ENCODE measurements at regions not wholly inside any gene's neighbourhood (a gene's known extent, or its start where the extent isn't known, plus 50 kb on each side); places are given as distances from the start of the nearest gene placed in this dataset.
"Not testable (repeated sequence)": the region's sequence is repeated elsewhere in the genome, so short reads cannot be mapped to it uniquely, and the experiment has no call there.

DNA sequence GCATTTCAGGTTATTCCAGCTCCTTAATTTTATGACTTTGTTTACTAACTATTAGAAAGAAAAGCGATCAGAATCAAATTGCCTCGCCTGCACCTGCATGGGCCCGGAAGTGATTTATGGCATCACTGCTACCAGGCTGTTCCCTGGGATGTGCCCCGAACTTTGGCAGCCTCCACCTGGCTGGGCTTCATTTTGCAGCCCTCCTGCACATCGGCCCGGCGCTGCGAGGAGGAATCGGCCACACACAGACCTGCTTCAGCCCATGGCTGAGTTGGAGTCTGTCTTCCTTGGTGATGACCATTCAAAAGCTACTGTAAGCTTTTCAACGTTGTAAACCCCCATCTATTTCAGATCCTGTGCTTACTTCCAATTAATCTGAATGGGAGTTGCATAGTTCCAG is 638.0 kb downstream of the RNF144A start:
- Histone ChIP-seq H3K36me3 (no peaks in the 10 kb centered on the region), H3K4me3 (no peak overlapping the region), H3K27me3 (replicated peaks; ENCODE audit: insufficient read depth) (no peaks in the 10 kb centered on the region), H3K4me1 (ENCODE audit: control insufficient read depth in 1 of 2, low read depth in 2 of 2) (no peaks in the 10 kb centered on the region), H3K27ac (no peak overlapping the region), H3K9me3 (no peaks in the 10 kb centered on the region)
- DNase-seq (ENCODE audit: low spot score) (no peak), ATAC-seq (ENCODE audit: insufficient number of reproducible peaks, low FRiP score, low read depth) (no peak)
- TF ChIP-seq, protein P1, sequence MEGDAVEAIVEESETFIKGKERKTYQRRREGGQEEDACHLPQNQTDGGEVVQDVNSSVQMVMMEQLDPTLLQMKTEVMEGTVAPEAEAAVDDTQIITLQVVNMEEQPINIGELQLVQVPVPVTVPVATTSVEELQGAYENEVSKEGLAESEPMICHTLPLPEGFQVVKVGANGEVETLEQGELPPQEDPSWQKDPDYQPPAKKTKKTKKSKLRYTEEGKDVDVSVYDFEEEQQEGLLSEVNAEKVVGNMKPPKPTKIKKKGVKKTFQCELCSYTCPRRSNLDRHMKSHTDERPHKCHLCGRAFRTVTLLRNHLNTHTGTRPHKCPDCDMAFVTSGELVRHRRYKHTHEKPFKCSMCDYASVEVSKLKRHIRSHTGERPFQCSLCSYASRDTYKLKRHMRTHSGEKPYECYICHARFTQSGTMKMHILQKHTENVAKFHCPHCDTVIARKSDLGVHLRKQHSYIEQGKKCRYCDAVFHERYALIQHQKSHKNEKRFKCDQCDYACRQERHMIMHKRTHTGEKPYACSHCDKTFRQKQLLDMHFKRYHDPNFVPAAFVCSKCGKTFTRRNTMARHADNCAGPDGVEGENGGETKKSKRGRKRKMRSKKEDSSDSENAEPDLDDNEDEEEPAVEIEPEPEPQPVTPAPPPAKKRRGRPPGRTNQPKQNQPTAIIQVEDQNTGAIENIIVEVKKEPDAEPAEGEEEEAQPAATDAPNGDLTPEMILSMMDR (IDR thresholded peaks at IDR 0.05) = no peak

DNA sequence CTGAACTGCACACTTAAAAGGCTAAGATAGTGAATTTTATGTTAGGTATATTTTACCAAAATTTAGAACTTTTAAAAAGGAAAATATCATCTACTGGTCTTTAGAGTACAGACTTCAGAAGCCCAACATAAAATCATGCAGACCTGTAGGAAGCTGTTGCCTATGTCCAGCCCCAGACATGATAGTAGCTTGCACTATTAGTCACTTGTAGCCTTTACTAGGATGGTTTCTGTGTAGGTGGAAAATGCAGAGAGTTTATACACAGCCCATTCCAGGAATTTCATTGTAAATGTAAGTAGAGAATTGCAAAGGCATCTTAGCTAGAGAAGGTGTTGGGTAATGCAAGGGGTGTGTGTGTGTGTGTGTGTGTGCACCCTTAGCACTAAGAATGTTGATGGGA is 640.2 kb downstream of the RNF144A start:
- Histone ChIP-seq H3K9me3 (no peaks in the 10 kb centered on the region), H3K36me3 (no peaks in the 10 kb centered on the region), H3K27me3 (replicated peaks; ENCODE audit: insufficient read depth) (no peaks in the 10 kb centered on the region), H3K27ac (no peak overlapping the region), H3K4me1 (ENCODE audit: control insufficient read depth in 1 of 2, low read depth in 2 of 2) (no peaks in the 10 kb centered on the region), H3K4me3 (no peak overlapping the region)
- ATAC-seq (ENCODE audit: insufficient number of reproducible peaks, low FRiP score, low read depth) = no peak
- TF ChIP-seq, protein P1 (IDR thresholded peaks at IDR 0.05) = no peak
- no peak for DNase-seq (ENCODE audit: low spot score)

DNA sequence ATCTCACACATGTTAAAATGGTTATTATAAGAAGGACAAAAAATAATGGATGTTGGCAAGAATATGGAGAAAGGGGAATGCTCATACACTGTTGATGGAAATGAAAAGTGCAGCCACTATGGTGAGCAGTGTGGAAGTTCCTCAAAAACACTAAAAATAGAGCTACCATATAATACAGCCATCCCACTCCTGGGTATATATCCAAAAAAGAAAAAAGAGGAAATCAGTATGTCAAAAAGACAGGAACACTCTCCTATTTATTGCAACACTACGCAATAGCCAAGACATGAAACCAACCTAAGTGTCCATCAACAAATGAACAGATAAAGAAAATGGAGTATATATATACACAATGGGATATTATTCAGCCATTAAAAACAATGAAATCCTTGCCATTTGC is 642.6 kb downstream of the RNF144A start:
- no peaks in the 10 kb centered on the region for H3K9me3 ChIP-seq
- no peak for ATAC-seq (ENCODE audit: insufficient number of reproducible peaks, low FRiP score, low read depth)

DNA sequence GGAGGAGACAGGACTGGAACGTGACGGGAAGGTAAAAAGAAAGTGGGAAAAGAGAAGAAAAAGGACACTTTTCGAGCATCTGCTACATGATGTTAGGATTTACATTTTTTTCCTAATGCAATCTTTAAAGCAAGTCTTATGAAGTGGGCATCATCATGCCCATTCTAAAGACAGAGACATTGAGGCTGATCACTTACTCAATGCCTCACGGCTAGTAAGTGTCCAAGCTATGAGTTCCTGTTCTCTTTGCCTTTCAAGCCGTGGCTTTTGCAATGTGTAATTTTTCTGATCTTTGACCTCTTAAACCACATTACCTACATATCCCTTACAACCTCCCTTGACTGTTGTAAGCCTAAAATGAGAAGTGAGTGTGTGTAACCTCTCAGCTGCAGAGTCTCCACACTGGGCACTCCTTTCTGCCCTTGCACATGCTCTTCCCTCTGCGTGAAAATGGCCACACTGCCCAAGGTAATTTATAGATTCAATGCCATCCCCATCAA is 649.2 kb downstream of the RNF144A start:
- DNase-seq (ENCODE audit: low spot score) (no peak), ATAC-seq (ENCODE audit: insufficient number of reproducible peaks, low FRiP score, low read depth) (no peak)
- Histone ChIP-seq H3K9me3 (no peaks in the 10 kb centered on the region), H3K4me3 (no peak overlapping the region), H3K36me3 (no peaks in the 10 kb centered on the region), H3K4me1 (ENCODE audit: control insufficient read depth in 1 of 2, low read depth in 2 of 2) (no peaks in the 10 kb centered on the region), H3K27me3 (replicated peaks; ENCODE audit: insufficient read depth) (no peaks in the 10 kb centered on the region), H3K27ac (no peak overlapping the region)
- TF ChIP-seq, protein P1 (IDR thresholded peaks at IDR 0.05) = no peak

More for the DNA sequence above, 642.6 kb downstream of the RNF144A start:
- TF ChIP-seq, protein P1 (IDR thresholded peaks at IDR 0.05) = no peak
- H3K4me3 ChIP-seq = no peak overlapping the region
- no peak overlapping the region for H3K27ac ChIP-seq
- no peaks in the 10 kb centered on the region for H3K4me1 ChIP-seq (ENCODE audit: control insufficient read depth in 1 of 2, low read depth in 2 of 2)
- no peaks in the 10 kb centered on the region for H3K36me3 ChIP-seq
- no peak for DNase-seq (ENCODE audit: low spot score)
- H3K27me3 ChIP-seq (replicated peaks; ENCODE audit: insufficient read depth) = no peaks in the 10 kb centered on the region

DNA sequence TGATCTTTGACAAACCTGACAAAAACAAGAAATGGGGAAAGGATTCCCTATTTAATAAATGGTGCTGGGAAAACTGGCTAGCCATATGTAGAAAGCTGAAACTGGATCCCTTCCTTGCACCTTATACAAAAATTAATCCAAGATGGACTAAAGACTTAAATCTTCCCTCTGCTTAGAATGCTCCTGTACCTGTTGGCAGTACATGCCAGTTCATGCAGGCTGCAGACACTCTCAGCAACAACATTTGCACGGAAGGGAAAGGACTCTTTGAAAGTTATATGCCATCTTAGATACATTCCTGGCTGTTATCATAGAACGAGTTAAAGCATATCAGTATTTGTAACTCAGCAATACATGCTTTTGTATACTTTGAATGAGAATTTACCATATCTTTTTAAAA is 649.9 kb downstream of the RNF144A start:
- H3K36me3 ChIP-seq; H3K4me1 ChIP-seq (ENCODE audit: control insufficient read depth in 1 of 2, low read depth in 2 of 2); H3K4me3 ChIP-seq; ATAC-seq (ENCODE audit: insufficient number of reproducible peaks, low FRiP score, low read depth); DNase-seq (ENCODE audit: low spot score); H3K9me3 ChIP-seq; H3K27ac ChIP-seq; H3K27me3 ChIP-seq (replicated peaks; ENCODE audit: insufficient read depth): not testable (repeated sequence)

DNA sequence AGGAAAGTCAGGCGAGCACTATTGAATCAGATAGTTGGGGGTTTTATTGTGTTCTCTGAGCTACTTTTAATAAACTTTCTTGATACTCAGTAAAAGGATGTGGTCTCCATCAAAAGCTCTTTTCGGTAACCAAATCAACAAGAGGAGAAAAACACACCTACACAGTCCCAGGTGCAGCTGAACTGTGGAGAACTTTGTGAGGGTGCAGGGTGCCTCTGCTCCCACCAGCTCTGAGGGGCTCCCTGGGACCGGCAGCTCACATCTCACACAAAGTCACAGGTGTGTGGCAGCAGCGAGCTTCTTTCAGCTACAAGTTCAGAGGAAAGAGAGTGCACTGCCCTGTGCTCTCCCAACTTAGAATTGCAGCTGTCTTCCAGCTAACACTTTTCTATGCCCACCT is 650.4 kb downstream of the RNF144A start:
- H3K4me1 ChIP-seq (ENCODE audit: control insufficient read depth in 1 of 2, low read depth in 2 of 2) = no peaks in the 10 kb centered on the region
- H3K27me3 ChIP-seq (replicated peaks; ENCODE audit: insufficient read depth) = no peaks in the 10 kb centered on the region
- no peak overlapping the region for H3K27ac ChIP-seq
- no peak overlapping the region for H3K4me3 ChIP-seq
- TF ChIP-seq, protein P1 (IDR thresholded peaks at IDR 0.05) = no peak
- ATAC-seq (ENCODE audit: insufficient number of reproducible peaks, low FRiP score, low read depth) = no peak
- no peaks in the 10 kb centered on the region for H3K9me3 ChIP-seq
- DNase-seq (ENCODE audit: low spot score) = no peak
- H3K36me3 ChIP-seq = no peaks in the 10 kb centered on the region

Data from thoracic aorta (tissue), 2 donors.